A549 (cell line): ENCODE measurements at regions not wholly inside any gene's neighbourhood (a gene's known extent, or its start where the extent isn't known, plus 50 kb on each side); places are given as distances from the start of the nearest gene placed in this dataset.

Experiments used
- ATAC-seq, 2 experiments: fragments of 200-7000 bp in 1 of 2; fragments of >200 bp in 1 of 2; cut with Nextera tagmentation in 1 of 2; cut with Tn5 transposase in 1 of 2; 3 replicates each; pipeline versions ENCODE4 v1.8.0 to v1.9.1; 2018 to 2020; ENCODE audit warnings: mild to moderate bottlenecking in 1 of 2, moderate library complexity in 1 of 2
- CTCF ChIA-PET: fragments of 300-600 bp; sonication (Branson Sonifier 250); formaldehyde crosslinking; extraction: SDS; loops from one replicate; lab custom pipeline; 2021; ENCODE audit warnings: antibody characterized with exemption, inconsistent platforms; lab: Yijun Ruan, JAX
- POLR2A ChIA-PET: fragments of 350-600 bp; formaldehyde crosslinking; extraction: SDS; loops from one replicate; lab custom pipeline; 2021; ENCODE audit warnings: antibody characterized with exemption, inconsistent platforms; lab: Yijun Ruan, JAX
- DNase-seq, 2 experiments: peaks; one replicate each; pipeline versions ENCODE4 v3.0.0 to v3.0.0-alpha.2; 2011 to 2016; ENCODE audit warnings: low read depth in 1 of 2, low spot score in 1 of 2
- FAIRE-seq: peaks from 2 replicates; lab custom pipeline; 2011; peaks lifted over from hg19 to GRCh38; lab: Jason Lieb, UNC
- H3K27ac ChIP-seq, 2 experiments: fragments of >200 bp; sonication (Bioruptor Twin); formaldehyde crosslinking; 3 replicates each; pipeline ENCODE4 v1.5.1; 2016 to 2017
- H3K4me1 ChIP-seq: fragments of >200 bp; sonication (Bioruptor Twin); formaldehyde crosslinking; 3 replicates; pipeline ENCODE4 v1.6.1; 2016
- H3K4me2 ChIP-seq: fragments of >200 bp; sonication (Bioruptor Twin); formaldehyde crosslinking; 3 replicates; pipeline ENCODE4 v1.6.1; 2016
- H3K4me3 ChIP-seq: fragments of >200 bp; sonication (Bioruptor Twin); formaldehyde crosslinking; 3 replicates; pipeline ENCODE4 v1.5.1; 2016
- H3K9me3 ChIP-seq: fragments of >200 bp; sonication (Bioruptor Twin); formaldehyde crosslinking; 3 replicates; pipeline ENCODE4 v1.6.1; 2016
- BCL3 ChIP-seq: fragments of >200 bp; sonication (Bioruptor Twin); formaldehyde crosslinking; IDR thresholded peaks from 3 replicates; pipeline ENCODE4 v1.6.1; 2016
- CBX8 ChIP-seq: fragments of 200-600 bp; sonication (generic); IDR thresholded peaks from 2 replicates; pipeline ENCODE4 v1.6.1; 2016
- CHD4 ChIP-seq: fragments of 200-600 bp; sonication (generic); IDR thresholded peaks from 2 replicates; pipeline ENCODE4 v1.6.1; 2016; ENCODE audit warnings: antibody characterized with exemption, mild to moderate bottlenecking, borderline replicate concordance
- E2F6 ChIP-seq: IDR thresholded peaks from 2 replicates; pipeline ENCODE4 v1.6.1; 2012; ENCODE audit warnings: low read depth, borderline replicate concordance
- ELK1 ChIP-seq: fragments of 150-350 bp; IDR thresholded peaks from 2 replicates; pipeline ENCODE4 v1.6.1; 2014; ENCODE audit warnings: low read depth, mild to moderate bottlenecking, low read length
- EP300 ChIP-seq, 2 experiments: fragments of >200 bp; sonication (Bioruptor Twin); formaldehyde crosslinking; IDR thresholded peaks; 2 replicates in 1 of 2; 3 replicates in 1 of 2; pipeline ENCODE4 v1.6.1; 2016 to 2017
- FOSB ChIP-seq: fragments of 250-450 bp; sonication (Bioruptor Pico); IDR thresholded peaks from 2 replicates; pipeline ENCODE4 v1.5.0; 2020; ENCODE audit warnings: mild to moderate bottlenecking, moderate library complexity
- GATA3 ChIP-seq: IDR thresholded peaks from 2 replicates; pipeline ENCODE4 v1.6.1; 2012; ENCODE audit warnings: borderline replicate concordance
- HES2 ChIP-seq: fragments of >200 bp; sonication (Bioruptor Twin); formaldehyde crosslinking; IDR thresholded peaks from 2 replicates; pipeline ENCODE4 v1.6.1; 2016
- HOXA7 ChIP-seq: fragments of 250-450 bp; sonication (Bioruptor Pico); IDR thresholded peaks from 2 replicates; pipeline ENCODE4 v1.5.0; 2020; ENCODE audit warnings: mild to moderate bottlenecking, moderate library complexity
- HOXB13 ChIP-seq: fragments of 250-450 bp; sonication (Bioruptor Pico); IDR thresholded peaks from 2 replicates; pipeline ENCODE4 v1.5.0; 2020; ENCODE audit warnings: low read depth, mild to moderate bottlenecking, moderate library complexity
- KDM5A ChIP-seq: fragments of 200-600 bp; sonication (generic); IDR thresholded peaks from 2 replicates; pipeline ENCODE4 v1.6.1; 2016; ENCODE audit warnings: antibody characterized with exemption, mild to moderate bottlenecking
- MAX ChIP-seq: IDR thresholded peaks from 2 replicates; pipeline ENCODE4 v1.6.1; 2012
- MAZ ChIP-seq: fragments of 150-350 bp; IDR thresholded peaks from 2 replicates; pipeline ENCODE4 v1.6.1; 2014; ENCODE audit warnings: antibody characterized with exemption, low read depth, low read length, borderline replicate concordance
- PBX3 ChIP-seq: IDR thresholded peaks from 2 replicates; pipeline ENCODE4 v1.6.1; 2012
- PHF8 ChIP-seq: fragments of 200-600 bp; sonication (generic); IDR thresholded peaks from 2 replicates; pipeline ENCODE4 v1.6.1; 2016; ENCODE audit warnings: low read depth, mild to moderate bottlenecking, antibody characterized with exemption, moderate library complexity, borderline replicate concordance
- POLR2A ChIP-seq: IDR thresholded peaks from 2 replicates; pipeline ENCODE4 v1.6.1; 2012; ENCODE audit warnings: mild to moderate bottlenecking, low read length
- RCOR1 ChIP-seq: fragments of 150-350 bp; IDR thresholded peaks from 2 replicates; pipeline ENCODE4 v1.6.1; 2014; ENCODE audit warnings: antibody characterized with exemption, low read length, low read depth
- REST ChIP-seq: fragments of 200-600 bp; sonication (generic); IDR thresholded peaks from 2 replicates; pipeline ENCODE4 v1.6.1; 2016; ENCODE audit warnings: antibody characterized with exemption, mild to moderate bottlenecking, moderate library complexity
- SMC3 ChIP-seq: fragments of >200 bp; sonication (Bioruptor Twin); formaldehyde crosslinking; IDR thresholded peaks from 3 replicates; pipeline ENCODE4 v1.6.1; 2018; ENCODE audit warnings: inconsistent platforms
- TFCP2L1 ChIP-seq: fragments of 250-450 bp; sonication (Bioruptor Pico); IDR thresholded peaks from 2 replicates; pipeline ENCODE4 v1.5.0; 2021; ENCODE audit warnings: mild to moderate bottlenecking
- TP53 ChIP-seq: fragments of 250-450 bp; sonication (Bioruptor Pico); IDR thresholded peaks from 2 replicates; pipeline ENCODE4 v1.5.0; 2021; ENCODE audit warnings: mild to moderate bottlenecking, moderate library complexity
- ZC3H11A ChIP-seq: fragments of 450-650 bp; IDR thresholded peaks from 2 replicates; pipeline ENCODE4 v1.6.1; 2014; ENCODE audit warnings: antibody characterized with exemption, mild to moderate bottlenecking
- ZNF302 ChIP-seq: fragments of 250-450 bp; sonication (Bioruptor Pico); IDR thresholded peaks from 2 replicates; pipeline ENCODE4 v1.9.0; 2021; ENCODE audit warnings: inconsistent platforms, mild to moderate bottlenecking, moderate library complexity
- WGBS: methylation state at CpG from one replicate; pipeline ENCODE4 v1.1.6; 2017; ENCODE audit errors: missing lambda C conversion rate; 5-methylcytosine and 5-hydroxymethylcytosine counted together

GRCh38 chr7:63041786-63042185, 956.9 kb upstream of the ZNF722 start:
- no peak for TF ChIP-seq ZC3H11A
- TF ChIP-seq TFCP2L1, result no peak
- TF ChIP-seq MAX, result no peak
- no peak for TF ChIP-seq E2F6
- TF ChIP-seq HOXB13 (CRISPR knock-in tag), result no peak
- TF ChIP-seq HES2, result no peak
- TF ChIP-seq GATA3, result no peak
- TF ChIP-seq EP300 (IDR thresholded peaks at IDR 0.05), result no peak
- TF ChIP-seq PHF8, result no peak
- no peak for TF ChIP-seq ELK1
- no peak for TF ChIP-seq POLR2A
- no peak for TF ChIP-seq TP53
- no peak for TF ChIP-seq KDM5A
- TF ChIP-seq MAZ, result no peak
- no peak for TF ChIP-seq CBX8
- TF ChIP-seq RCOR1, result no peak
- ATAC-seq (no peak), DNase-seq (no peak), FAIRE-seq (no peak)
- Histone ChIP-seq H3K4me3 (no peak overlapping the region), H3K9me3 (peaks cover 7% of the 10 kb centered on the region; the same call in 2 of the 3 replicates), H3K27ac (no peak overlapping the region), H3K4me2 (no peak overlapping the region), H3K4me1 (no peaks in the 10 kb centered on the region)
- 19% methylated on average over 3 of the region's 3 CpGs for WGBS
- ChIA-PET CTCF (no interaction called here), POLR2A (no interaction called here)

- no peak for DNase-seq
- Histone ChIP-seq H3K9me3 (peaks cover 6% of the 10 kb centered on the region; the same call in 2 of the 3 replicates), H3K4me2 (no peak overlapping the region), H3K4me1 (no peaks in the 10 kb centered on the region), H3K4me3 (no peak overlapping the region), H3K27ac (no peak overlapping the region)
- WGBS, result 2% methylated on average over 10 of the region's 10 CpGs
- POLR2A ChIA-PET, result no interaction called here
- no peak for ATAC-seq
- CTCF ChIA-PET, result no interaction called here
- TF ChIP-seq RCOR1 (no peak), ZC3H11A (no peak), KDM5A (no peak), MAZ (no peak), BCL3 (no peak), CBX8 (no peak), PBX3 (no peak), CHD4 (no peak), TP53 (no peak), SMC3 (no peak), FOSB (CRISPR knock-in tag) (no peak), MAX (no peak), HOXA7 (CRISPR knock-in tag) (no peak), ELK1 (no peak), ZNF302 (CRISPR knock-in tag) (no peak), REST (no peak), E2F6 (no peak)
- TF ChIP-seq, all 56 proteins: peak for 0
- FAIRE-seq, result no peak
Measured at GRCh38 chr7:63042730-63043511, 955.7 kb upstream of the ZNF722 start.
